NCI-H2196 treated with DMSO at 0.1 percent for 48 hours (cell line): ENCODE measurements at regions not wholly inside any gene's neighbourhood (a gene's known extent, or its start where the extent isn't known, plus 50 kb on each side); places are given as distances from the start of the nearest gene placed in this dataset.

Source experiments
- DNase-seq: peaks from one replicate; lab custom pipeline; 2025; ENCODE audit not compliant: unreplicated experiment; lab: John Stamatoyannopoulos, UW

DNA sequence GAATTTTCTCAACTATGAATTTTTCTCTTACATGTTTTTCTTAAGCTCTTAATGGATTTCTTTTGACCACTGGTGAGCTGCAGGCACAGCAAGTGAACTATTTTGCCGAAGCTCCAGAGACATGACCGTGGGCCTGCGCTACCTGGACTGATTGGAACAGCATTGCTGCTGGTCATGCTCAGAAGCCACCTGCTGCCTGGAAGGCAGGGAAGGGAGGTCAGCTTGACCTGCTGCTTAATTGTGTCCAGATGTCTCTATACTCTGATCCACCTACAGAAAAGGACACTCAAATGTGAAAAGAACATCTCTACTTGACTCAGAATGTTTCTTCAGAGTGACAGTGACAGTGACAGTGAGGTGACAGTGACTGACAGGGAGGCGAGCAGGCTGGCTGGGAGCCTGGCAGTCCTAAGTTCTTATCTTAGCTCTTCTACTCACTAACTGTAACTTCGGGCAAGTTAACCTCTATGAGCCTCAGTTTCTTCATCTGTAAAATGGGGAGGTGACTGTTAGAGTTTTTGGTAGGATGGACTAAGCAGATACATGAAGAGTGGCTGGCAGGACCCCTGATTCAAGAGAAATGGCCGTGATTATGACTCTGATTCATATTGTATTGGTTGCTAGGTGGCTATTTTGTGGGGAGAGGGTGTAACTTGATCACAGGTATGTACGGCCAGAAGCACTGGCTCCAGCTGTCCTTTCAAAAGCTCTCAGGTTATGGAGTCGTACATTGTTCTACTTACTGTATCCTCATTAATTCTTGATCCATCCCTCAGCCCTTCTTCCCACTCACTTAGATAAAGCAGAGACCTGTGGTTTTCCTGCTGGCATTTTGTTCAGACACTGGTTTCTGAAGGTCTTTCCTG lies 54.8 kb upstream of the DLG1 start:
- no peak for DNase-seq

DNA sequence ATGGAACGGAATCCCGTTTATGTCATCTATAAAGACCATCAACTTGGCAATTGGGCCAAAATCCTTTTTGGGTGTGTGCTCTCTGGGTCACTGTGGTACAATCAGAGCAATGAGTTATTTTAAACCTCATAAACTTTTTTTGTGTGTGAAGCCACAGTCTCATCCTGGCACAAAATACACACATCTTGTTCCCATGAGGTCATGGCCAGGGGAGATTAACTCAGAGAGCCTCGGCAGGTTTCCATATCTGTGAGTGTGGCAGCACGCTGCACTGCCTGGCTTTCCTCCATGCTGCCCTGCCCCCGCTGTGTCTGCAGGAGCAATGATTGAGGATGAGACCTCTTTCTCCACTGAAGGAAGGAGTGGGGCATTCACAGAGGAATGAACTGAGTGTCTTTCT lies 54.0 kb upstream of the DLG1 start:
- DNase-seq, result no peak

- DNase-seq, result no peak
Observed at GRCh38 chr3:197350446-197350845, 52.0 kb upstream of the DLG1 start.

- DNase-seq, result no peak
Observed at GRCh38 chr3:197349368-197349767, 51.0 kb upstream of the DLG1 start.
